Lung (tissue), 11 donors: ENCODE measurements at regions not wholly inside any gene's neighbourhood (a gene's known extent, or its start where the extent isn't known, plus 50 kb on each side); places are given as distances from the start of the nearest gene placed in this dataset.

ENCODE experiments used
- ATAC-seq: fragments of 200-7000 bp; cut with Tn5 transposase; one replicate; pipeline ENCODE4 v1.9.1; 2020; ENCODE audit warnings: moderate number of reproducible peaks; ENCODE audit not compliant: insufficient read depth, low FRiP score
- DNase-seq, 3 donors: peaks; one replicate each; pipeline ENCODE4 v3.0.0-alpha.2; 2013 to 2017
- H3K27ac ChIP-seq, 2 donors: one replicate each; pipeline ENCODE4 v1.5.1; 2013; ENCODE audit warnings: mild to moderate bottlenecking in 2 of 2, moderate library complexity in 2 of 2, control low read depth in 1 of 2, inconsistent platforms in 1 of 2, low read depth in 1 of 2, low read length in 1 of 2
- H3K27me3 ChIP-seq, 3 donors: one replicate each; pipeline ENCODE4 v1.5.1; 2013; ENCODE audit warnings: low read length in 2 of 3; ENCODE audit not compliant: control insufficient read depth in 3 of 3, insufficient read depth in 3 of 3
- H3K36me3 ChIP-seq, 4 donors: one replicate each; pipeline ENCODE4 v1.5.1; 2013; ENCODE audit warnings: low read length in 4 of 4, mild to moderate bottlenecking in 1 of 4, moderate library complexity in 1 of 4; ENCODE audit not compliant: control insufficient read depth in 4 of 4, insufficient read depth in 4 of 4
- H3K4me1 ChIP-seq, 5 donors: one replicate each; pipeline ENCODE4 v1.5.1; 2013; ENCODE audit warnings: low read length in 5 of 5, mild to moderate bottlenecking in 2 of 5, moderate library complexity in 1 of 5; ENCODE audit not compliant: control insufficient read depth in 5 of 5, insufficient read depth in 5 of 5
- H3K4me3 ChIP-seq: one replicate; pipeline ENCODE4 v1.5.1; 2013; ENCODE audit warnings: mild to moderate bottlenecking, control low read depth, moderate library complexity
- H3K9ac ChIP-seq, 2 donors: one replicate each; pipeline ENCODE4 v1.5.1; 2013; ENCODE audit warnings: low read length in 2 of 2, control low read depth in 1 of 2; ENCODE audit not compliant: insufficient read depth in 1 of 2
- H3K9me3 ChIP-seq, 4 donors: one replicate each; pipeline ENCODE4 v1.5.1; 2013; ENCODE audit warnings: low read length in 3 of 4, mild to moderate bottlenecking in 1 of 4, moderate library complexity in 1 of 4; ENCODE audit not compliant: control insufficient read depth in 4 of 4, insufficient read depth in 3 of 4
- WGBS, 2 donors: extraction: QIAGEN DNeasy Blood & Tissue Kit; methylation state at CpG; one replicate each; pipeline ENCODE4 v1.1.7; 2013; 5-methylcytosine and 5-hydroxymethylcytosine counted together
- TF ChIP-seq, protein P1 (sequence below): IDR thresholded peaks from 2 replicates; pipeline ENCODE4 v1.5.1; 2012; ENCODE audit warnings: mild to moderate bottlenecking; ENCODE audit errors: control extremely low read depth, extremely low read depth
- donor health status: control.
- donor health status: control.
- donor health status: Bipolar disorder and iron deficiency.
- donor health status: healthy.
- donor health status: DM: yes; HTN: yes; CAD: no.

DNA sequence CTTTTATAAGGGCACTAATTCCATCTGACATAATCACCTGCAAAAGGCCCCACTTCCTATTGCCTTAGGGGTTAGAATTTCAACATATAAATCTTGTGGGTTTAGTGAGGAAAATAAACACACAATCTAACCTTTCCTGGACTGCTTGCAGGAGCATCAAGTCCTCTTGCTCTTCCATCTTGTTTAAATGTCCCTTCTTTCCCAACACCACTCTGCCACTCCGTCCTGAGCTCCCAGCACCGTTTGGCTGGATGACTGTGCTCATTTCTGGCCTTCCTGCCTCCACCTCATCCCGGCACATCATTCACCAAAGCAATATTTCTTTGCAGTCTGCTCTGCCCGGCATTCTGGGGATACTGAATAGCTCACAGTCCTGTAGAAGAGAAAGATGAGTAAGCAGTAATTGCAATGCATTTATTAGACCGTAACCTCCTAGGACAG, 247.8 kb downstream of the BCL2 start:
- Histone ChIP-seq H3K4me3 (no peak overlapping the region), H3K4me1 (no peaks in the 10 kb centered on the region), H3K27me3 (no peaks in the 10 kb centered on the region), H3K9ac (no peak overlapping the region), H3K9me3 (no peaks in the 10 kb centered on the region), H3K27ac (no peak overlapping the region), H3K36me3 (no peaks in the 10 kb centered on the region)
- TF ChIP-seq, protein P1, sequence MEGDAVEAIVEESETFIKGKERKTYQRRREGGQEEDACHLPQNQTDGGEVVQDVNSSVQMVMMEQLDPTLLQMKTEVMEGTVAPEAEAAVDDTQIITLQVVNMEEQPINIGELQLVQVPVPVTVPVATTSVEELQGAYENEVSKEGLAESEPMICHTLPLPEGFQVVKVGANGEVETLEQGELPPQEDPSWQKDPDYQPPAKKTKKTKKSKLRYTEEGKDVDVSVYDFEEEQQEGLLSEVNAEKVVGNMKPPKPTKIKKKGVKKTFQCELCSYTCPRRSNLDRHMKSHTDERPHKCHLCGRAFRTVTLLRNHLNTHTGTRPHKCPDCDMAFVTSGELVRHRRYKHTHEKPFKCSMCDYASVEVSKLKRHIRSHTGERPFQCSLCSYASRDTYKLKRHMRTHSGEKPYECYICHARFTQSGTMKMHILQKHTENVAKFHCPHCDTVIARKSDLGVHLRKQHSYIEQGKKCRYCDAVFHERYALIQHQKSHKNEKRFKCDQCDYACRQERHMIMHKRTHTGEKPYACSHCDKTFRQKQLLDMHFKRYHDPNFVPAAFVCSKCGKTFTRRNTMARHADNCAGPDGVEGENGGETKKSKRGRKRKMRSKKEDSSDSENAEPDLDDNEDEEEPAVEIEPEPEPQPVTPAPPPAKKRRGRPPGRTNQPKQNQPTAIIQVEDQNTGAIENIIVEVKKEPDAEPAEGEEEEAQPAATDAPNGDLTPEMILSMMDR, result no peak
- WGBS, 2 donors, result 26 to 55% methylated on average over 5 of the region's 5 CpGs
- no peak for DNase-seq
- no peak for ATAC-seq

DNA sequence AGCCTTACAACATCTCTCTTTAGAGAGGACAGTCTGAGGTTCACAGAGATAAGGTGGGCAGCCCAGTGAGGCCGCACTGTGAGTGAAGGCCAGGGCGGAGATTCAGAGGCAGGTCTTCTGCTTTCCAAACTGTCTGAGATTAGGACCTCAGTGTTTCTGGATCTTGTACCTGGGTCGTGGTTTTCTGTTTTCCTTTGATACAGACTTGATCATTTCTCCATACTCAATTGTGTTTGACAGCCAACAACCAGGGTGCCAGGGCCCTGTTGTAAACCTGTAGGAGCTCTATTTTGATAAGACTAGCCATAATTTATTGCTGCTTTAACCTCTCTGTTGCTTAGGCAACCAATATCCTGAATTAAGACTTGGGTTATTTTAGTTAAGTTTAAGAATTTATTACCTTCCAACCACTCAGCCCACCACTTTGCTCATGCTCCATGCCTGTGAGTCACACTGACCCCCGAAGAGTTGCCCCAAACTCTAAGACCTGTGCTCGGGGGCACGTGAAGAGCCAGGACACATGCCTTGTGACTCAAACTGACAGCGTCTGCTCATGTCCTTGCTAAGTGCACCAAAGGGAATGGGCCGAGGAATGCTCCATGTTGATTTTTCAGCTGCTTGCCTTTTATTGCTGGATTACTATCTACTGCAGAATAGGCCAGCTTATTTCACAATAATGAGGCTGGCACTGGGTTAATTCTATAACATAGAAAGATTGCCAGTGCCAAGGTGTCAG, 248.6 kb downstream of the BCL2 start:
- TF ChIP-seq, protein P1, result no peak
- 90 to 94% methylated on average over 8 of the region's 8 CpGs for WGBS, 2 donors

DNA sequence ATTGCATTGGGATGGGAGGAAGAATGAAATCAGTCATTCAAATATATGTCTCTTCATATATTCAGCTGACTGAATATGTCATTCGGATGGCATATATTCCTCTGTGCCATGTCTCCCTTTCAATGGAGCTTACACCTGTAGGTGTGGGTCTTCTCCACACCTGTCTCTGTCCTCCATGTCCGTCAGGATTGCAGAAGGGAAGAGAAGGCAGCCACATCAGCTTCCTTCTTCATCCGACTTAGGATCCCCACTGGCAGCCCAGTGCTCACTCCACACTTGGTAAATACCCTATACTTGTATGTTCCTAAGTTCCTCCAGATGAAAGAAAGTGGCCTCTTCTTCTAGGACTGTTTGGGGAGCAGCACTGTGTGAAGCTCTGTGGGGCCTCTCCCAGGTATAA, 250.1 kb downstream of the BCL2 start:
- H3K4me3 ChIP-seq, result no peak overlapping the region
- peaks cover 0 to 1% (median 0%) of the 10 kb centered on the region in 4 donors for H3K9me3 ChIP-seq
- no peaks in the 10 kb centered on the region for H3K4me1 ChIP-seq
- no peak overlapping the region for H3K27ac ChIP-seq
- TF ChIP-seq, protein P1, result no peak
- ATAC-seq (no peak), DNase-seq (no peak)
- 85 to 88% methylated on average over 3 of the region's 3 CpGs for WGBS, 2 donors
- H3K9ac ChIP-seq, result no peak overlapping the region
- H3K36me3 ChIP-seq, result no peaks in the 10 kb centered on the region
- no peaks in the 10 kb centered on the region for H3K27me3 ChIP-seq

More for the DNA sequence above, 248.6 kb downstream of the BCL2 start:
- ATAC-seq (no peak), DNase-seq (no peak)
- Histone ChIP-seq H3K36me3 (no peaks in the 10 kb centered on the region), H3K4me1 (no peaks in the 10 kb centered on the region), H3K9ac (no peak overlapping the region), H3K9me3 (no peaks in the 10 kb centered on the region), H3K4me3 (no peak overlapping the region), H3K27ac (no peak overlapping the region), H3K27me3 (no peaks in the 10 kb centered on the region)
